ENCODE measurements at regions not wholly inside any gene's neighbourhood (a gene's known extent, or its start where the extent isn't known, plus 50 kb on each side); places are given as distances from the start of the nearest gene placed in this dataset.

GRCh38 chr5:2173151-2173834, 290.6 kb upstream of the IRX4 start:
- H3K27me3 Mint-ChIP-seq (ENCODE audit: insufficient read depth): peaks cover 6% of the 10 kb centered on the region
- H3K27ac Mint-ChIP-seq: no peak overlapping the region
- H3K36me3 Mint-ChIP-seq (ENCODE audit: low read depth): no peaks in the 10 kb centered on the region
- no peak overlapping the region for H3K4me3 Mint-ChIP-seq
- intact Hi-C loops (cut with micrococcal nuclease): no loop called here
- H3K4me1 Mint-ChIP-seq (ENCODE audit: low read depth): no peaks in the 10 kb centered on the region
- no peaks in the 10 kb centered on the region for H3K9me3 Mint-ChIP-seq
- DNase-seq (ENCODE audit: low spot score): no peak

DNA sequence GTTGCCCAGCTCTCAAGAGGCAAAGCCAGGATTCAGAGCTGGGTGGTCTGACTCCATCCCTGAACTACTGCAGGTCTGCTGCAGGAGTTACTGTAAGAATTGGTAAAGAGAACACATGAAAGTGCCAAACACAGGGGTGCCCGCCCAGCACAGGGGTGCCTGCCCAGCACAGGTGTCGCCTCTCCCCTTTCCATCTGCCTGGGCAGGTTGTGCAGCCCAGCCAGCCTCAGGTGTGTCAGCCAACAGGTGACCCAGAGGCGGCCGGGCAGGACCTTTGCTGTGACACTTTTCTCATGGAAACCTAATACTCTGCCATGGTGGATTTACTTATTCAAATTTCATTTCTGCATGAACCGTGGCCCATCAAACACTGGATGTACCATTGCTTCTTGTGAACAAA, 289.7 kb upstream of the IRX4 start:
- H3K4me3 Mint-ChIP-seq: no peak overlapping the region
- no peak for DNase-seq (ENCODE audit: low spot score)
- H3K4me1 Mint-ChIP-seq (ENCODE audit: low read depth): no peaks in the 10 kb centered on the region
- H3K27ac Mint-ChIP-seq: no peak overlapping the region
- H3K27me3 Mint-ChIP-seq (ENCODE audit: insufficient read depth): peaks cover 6% of the 10 kb centered on the region
- no peaks in the 10 kb centered on the region for H3K36me3 Mint-ChIP-seq (ENCODE audit: low read depth)
- intact Hi-C loops (cut with micrococcal nuclease): no loop called here
- H3K9me3 Mint-ChIP-seq: no peaks in the 10 kb centered on the region

- DNase-seq (ENCODE audit: low spot score): no peak
- no peaks in the 10 kb centered on the region for H3K36me3 Mint-ChIP-seq (ENCODE audit: low read depth)
- intact Hi-C loops (cut with micrococcal nuclease): no loop called here
These were observed 288.0 kb upstream of the IRX4 start for GRCh38 chr5:2170761-2171160.

DNA sequence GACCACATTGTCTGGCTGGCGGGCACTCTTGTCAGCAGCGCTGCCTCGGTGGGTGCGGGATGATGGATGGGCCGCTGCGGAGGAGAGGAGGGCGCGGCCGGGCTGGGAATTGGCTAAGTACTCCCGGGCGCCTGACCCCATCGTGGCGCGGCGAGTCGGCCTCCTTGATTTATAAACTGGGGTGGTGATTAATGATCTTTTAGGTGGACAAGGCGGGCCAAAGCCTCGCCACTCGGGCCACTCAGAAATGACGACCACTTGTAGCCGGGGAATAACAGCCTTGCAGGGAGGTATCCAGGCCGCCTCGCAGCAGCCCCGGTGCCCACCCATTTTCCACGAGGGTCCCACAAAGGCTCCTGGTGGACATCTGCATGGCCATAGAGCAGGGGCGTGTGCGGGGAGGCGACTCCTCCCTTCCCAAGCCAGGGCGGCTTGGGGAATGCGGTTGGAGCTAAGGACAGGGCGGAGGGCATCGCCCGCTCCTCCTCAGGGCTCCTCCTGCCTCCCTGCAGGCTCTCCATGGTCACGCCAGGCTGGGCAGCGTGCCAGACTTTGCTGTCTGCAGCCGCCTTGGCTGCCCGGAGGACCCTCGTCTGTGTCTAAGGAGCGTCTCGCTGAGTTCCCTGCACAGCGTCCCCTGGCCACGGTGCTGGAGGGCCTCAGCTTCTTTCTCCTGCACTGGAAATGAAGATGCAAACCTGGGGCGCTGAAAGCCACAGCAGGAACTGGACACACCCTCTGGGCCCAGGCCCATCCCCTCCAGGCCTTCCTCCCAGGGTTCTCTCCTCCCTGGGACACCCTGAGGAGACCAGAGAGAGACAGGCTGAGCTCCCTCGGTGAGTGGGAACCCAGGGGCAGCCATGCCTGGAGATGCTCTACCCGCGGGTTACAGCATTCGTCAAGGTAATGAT, 287.4 kb upstream of the IRX4 start:
- Mint-ChIP-seq H3K9me3 (no peaks in the 10 kb centered on the region), H3K36me3 (ENCODE audit: low read depth) (no peaks in the 10 kb centered on the region), H3K4me3 (no peak overlapping the region), H3K27me3 (ENCODE audit: insufficient read depth) (peaks cover 6% of the 10 kb centered on the region), H3K27ac (no peak overlapping the region), H3K4me1 (ENCODE audit: low read depth) (no peaks in the 10 kb centered on the region)
- intact Hi-C loops (cut with micrococcal nuclease): no loop called here
- DNase-seq (ENCODE audit: low spot score): no peak

More at GRCh38 chr5:2170761-2171160, 288.0 kb upstream of the IRX4 start:
- Mint-ChIP-seq H3K27ac (no peak overlapping the region), H3K27me3 (ENCODE audit: insufficient read depth) (peaks cover 6% of the 10 kb centered on the region), H3K4me1 (ENCODE audit: low read depth) (no peaks in the 10 kb centered on the region), H3K4me3 (no peak overlapping the region), H3K9me3 (no peaks in the 10 kb centered on the region)

- H3K4me1 Mint-ChIP-seq (ENCODE audit: low read depth): no peaks in the 10 kb centered on the region
- no peak for DNase-seq (ENCODE audit: low spot score)
- no peak overlapping the region for H3K27ac Mint-ChIP-seq
- no peak overlapping the region for H3K4me3 Mint-ChIP-seq
- peaks cover 2% of the 10 kb centered on the region for H3K27me3 Mint-ChIP-seq (ENCODE audit: insufficient read depth)
- no peaks in the 10 kb centered on the region for H3K36me3 Mint-ChIP-seq (ENCODE audit: low read depth)
- H3K9me3 Mint-ChIP-seq: no peaks in the 10 kb centered on the region
- intact Hi-C loops (cut with micrococcal nuclease): no loop called here
These were observed 286.7 kb upstream of the IRX4 start for GRCh38 chr5:2169430-2169808.

GRCh38 chr5:2168601-2169429, 286.1 kb upstream of the IRX4 start:
- intact Hi-C loops (cut with micrococcal nuclease): no loop called here
- H3K4me3 Mint-ChIP-seq: no peak overlapping the region
- no peaks in the 10 kb centered on the region for H3K9me3 Mint-ChIP-seq
- no peak overlapping the region for H3K27ac Mint-ChIP-seq
- no peak for DNase-seq (ENCODE audit: low spot score)
- peaks cover 2% of the 10 kb centered on the region for H3K27me3 Mint-ChIP-seq (ENCODE audit: insufficient read depth)
- no peaks in the 10 kb centered on the region for H3K4me1 Mint-ChIP-seq (ENCODE audit: low read depth)
- H3K36me3 Mint-ChIP-seq (ENCODE audit: low read depth): no peaks in the 10 kb centered on the region

- no peaks in the 10 kb centered on the region for H3K4me1 Mint-ChIP-seq (ENCODE audit: low read depth)
- no peaks in the 10 kb centered on the region for H3K36me3 Mint-ChIP-seq (ENCODE audit: low read depth)
- H3K27ac Mint-ChIP-seq: no peak overlapping the region
- no peak overlapping the region for H3K4me3 Mint-ChIP-seq
- H3K9me3 Mint-ChIP-seq: no peaks in the 10 kb centered on the region
- intact Hi-C loops (cut with micrococcal nuclease): no loop called here
- no peak for DNase-seq (ENCODE audit: low spot score)
- peaks cover 2% of the 10 kb centered on the region for H3K27me3 Mint-ChIP-seq (ENCODE audit: insufficient read depth)
These were observed 284.9 kb upstream of the IRX4 start for GRCh38 chr5:2167671-2168070.

GRCh38 chr5:2166979-2167377, 284.3 kb upstream of the IRX4 start:
- intact Hi-C loops (cut with micrococcal nuclease): no loop called here
- no peaks in the 10 kb centered on the region for H3K9me3 Mint-ChIP-seq
- H3K27me3 Mint-ChIP-seq (ENCODE audit: insufficient read depth): peaks cover 2% of the 10 kb centered on the region
- no peaks in the 10 kb centered on the region for H3K4me1 Mint-ChIP-seq (ENCODE audit: low read depth)
- H3K36me3 Mint-ChIP-seq (ENCODE audit: low read depth): no peaks in the 10 kb centered on the region
- H3K27ac Mint-ChIP-seq: no peak overlapping the region
- DNase-seq (ENCODE audit: low spot score): no peak
- no peak overlapping the region for H3K4me3 Mint-ChIP-seq

DNA sequence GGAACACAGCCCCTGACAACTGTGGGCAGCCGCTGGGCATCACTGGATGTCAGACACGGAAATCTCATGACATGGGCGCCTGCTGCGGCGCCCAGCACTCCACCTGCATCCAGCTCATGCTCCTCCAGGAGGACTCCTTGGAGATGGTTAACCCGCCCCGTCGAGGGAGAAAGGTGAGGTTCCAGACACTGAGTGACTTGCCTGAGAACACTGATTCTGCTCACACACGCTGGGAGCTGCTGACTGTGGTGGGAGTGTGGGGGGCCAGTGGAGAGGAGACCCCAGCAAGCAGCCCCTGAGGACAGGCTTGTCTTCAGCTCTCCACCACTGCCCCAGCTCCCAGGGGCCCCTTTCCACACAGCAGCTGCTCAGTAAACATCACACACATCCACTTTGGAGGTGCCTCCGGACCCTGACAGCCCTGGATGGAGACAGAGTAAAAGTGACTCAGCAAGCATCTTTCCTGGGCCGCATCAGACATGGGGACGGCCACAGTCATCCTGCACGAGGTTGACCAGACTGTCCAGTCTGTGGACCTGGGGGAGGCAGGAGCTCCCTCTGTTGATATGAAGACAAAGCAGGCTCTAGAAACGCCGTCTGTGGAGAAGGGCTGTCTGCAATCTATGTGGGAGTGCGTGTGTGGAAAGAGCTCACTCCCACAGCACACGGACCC, 283.7 kb upstream of the IRX4 start:
- no peaks in the 10 kb centered on the region for H3K4me1 Mint-ChIP-seq (ENCODE audit: low read depth)
- no peaks in the 10 kb centered on the region for H3K36me3 Mint-ChIP-seq (ENCODE audit: low read depth)
- no peaks in the 10 kb centered on the region for H3K27me3 Mint-ChIP-seq (ENCODE audit: insufficient read depth)
- intact Hi-C loops (cut with micrococcal nuclease): no loop called here
- no peaks in the 10 kb centered on the region for H3K9me3 Mint-ChIP-seq
- DNase-seq (ENCODE audit: low spot score): no peak
- H3K27ac Mint-ChIP-seq: no peak overlapping the region
- no peak overlapping the region for H3K4me3 Mint-ChIP-seq

DNA sequence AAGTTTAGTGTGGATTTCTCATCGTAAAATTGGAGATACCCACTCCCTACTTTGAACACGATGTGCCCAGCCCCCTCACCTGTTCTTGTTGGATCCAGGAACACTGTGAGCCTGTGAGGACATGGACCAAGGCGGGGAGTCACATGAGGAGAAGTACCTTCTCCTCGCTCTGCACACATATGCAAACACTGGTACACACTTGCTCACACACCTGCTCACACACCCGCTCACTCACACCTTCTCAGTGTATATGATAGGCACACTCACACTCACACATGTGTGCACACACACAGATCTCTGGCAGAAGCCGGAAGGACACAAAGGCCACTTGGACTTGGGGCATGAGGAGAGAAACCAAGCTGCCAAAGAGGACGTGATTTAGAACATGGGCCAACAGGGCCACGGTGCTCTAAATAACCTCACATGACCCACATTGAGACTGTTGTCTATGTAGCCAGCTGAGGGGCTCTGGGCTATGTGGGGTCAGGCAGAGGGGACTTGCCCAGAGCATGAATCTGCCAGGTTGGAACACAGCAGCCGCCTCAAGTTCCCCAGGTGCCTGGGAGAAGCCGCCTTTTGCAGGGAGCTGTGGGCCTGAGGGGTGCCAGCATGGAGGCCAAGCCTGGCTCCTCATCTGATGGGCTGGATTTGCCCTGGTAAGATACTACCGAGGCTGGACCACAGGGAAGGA, 283.0 kb upstream of the IRX4 start:
- H3K27me3 Mint-ChIP-seq (ENCODE audit: insufficient read depth): no peaks in the 10 kb centered on the region
- H3K27ac Mint-ChIP-seq: no peak overlapping the region
- DNase-seq (ENCODE audit: low spot score): no peak
- no peaks in the 10 kb centered on the region for H3K36me3 Mint-ChIP-seq (ENCODE audit: low read depth)
- intact Hi-C loops (cut with micrococcal nuclease): no loop called here
- H3K4me3 Mint-ChIP-seq: no peak overlapping the region
- H3K4me1 Mint-ChIP-seq (ENCODE audit: low read depth): no peaks in the 10 kb centered on the region
- H3K9me3 Mint-ChIP-seq: no peaks in the 10 kb centered on the region

DNA sequence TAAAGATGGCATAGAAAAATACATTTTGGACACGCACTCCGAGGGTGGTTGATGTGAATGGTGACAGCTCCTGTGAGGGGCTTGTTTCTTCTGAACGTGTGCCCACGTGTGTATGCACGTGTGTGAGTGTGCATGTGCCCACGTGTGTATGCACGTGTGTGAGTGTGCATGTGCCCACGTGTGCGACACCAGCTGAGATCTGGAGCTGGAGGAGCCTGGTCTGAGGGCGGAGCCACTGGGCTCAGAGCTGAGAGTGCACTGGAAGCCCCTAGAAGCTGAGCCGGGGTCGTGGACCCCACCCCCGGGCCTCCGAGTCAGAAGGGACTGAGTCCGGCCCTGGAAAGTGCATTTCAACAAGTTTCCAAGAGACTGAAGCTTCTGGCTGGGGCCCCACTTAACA, 282.5 kb upstream of the IRX4 start:
- H3K4me3 Mint-ChIP-seq: no peak overlapping the region
- H3K36me3 Mint-ChIP-seq (ENCODE audit: low read depth): no peaks in the 10 kb centered on the region
- no peaks in the 10 kb centered on the region for H3K27me3 Mint-ChIP-seq (ENCODE audit: insufficient read depth)
- H3K27ac Mint-ChIP-seq: no peak overlapping the region
- intact Hi-C loops (cut with micrococcal nuclease): no loop called here
- DNase-seq (ENCODE audit: low spot score): no peak
- no peaks in the 10 kb centered on the region for H3K9me3 Mint-ChIP-seq
- H3K4me1 Mint-ChIP-seq (ENCODE audit: low read depth): no peaks in the 10 kb centered on the region

DNA sequence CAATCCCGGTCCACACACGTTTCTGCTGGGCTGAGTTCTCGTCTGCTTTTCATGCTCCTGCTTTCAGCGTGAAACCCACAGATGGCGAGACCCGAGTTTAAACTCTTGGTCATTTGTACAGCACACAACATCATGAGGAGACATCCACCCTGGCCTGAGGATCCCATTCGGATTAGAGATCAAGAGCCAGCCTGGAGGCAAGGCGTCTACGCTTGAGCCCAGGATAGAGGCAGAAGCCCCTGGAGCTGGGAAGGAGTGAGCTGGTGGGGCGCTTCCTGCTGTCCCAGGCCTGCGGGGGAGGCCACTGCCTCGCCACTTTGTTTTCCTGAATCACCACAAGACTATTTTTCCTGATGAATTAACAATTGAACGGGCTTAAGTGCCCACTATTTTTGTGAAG, 281.9 kb upstream of the IRX4 start:
- Mint-ChIP-seq H3K27ac (no peak overlapping the region), H3K36me3 (ENCODE audit: low read depth) (no peaks in the 10 kb centered on the region), H3K4me1 (ENCODE audit: low read depth) (no peaks in the 10 kb centered on the region), H3K27me3 (ENCODE audit: insufficient read depth) (no peaks in the 10 kb centered on the region), H3K9me3 (no peaks in the 10 kb centered on the region), H3K4me3 (no peak overlapping the region)
- intact Hi-C loops (cut with micrococcal nuclease): no loop called here
- no peak for DNase-seq (ENCODE audit: low spot score)
